HFFc6 (cell line): ENCODE measurements at regions not wholly inside any gene's neighbourhood (a gene's known extent, or its start where the extent isn't known, plus 50 kb on each side); places are given as distances from the start of the nearest gene placed in this dataset.

Source experiments
- DNase-seq: peaks from one replicate; pipeline ENCODE4 v3.0.0-alpha.2; 2018
- H3K27ac Mint-ChIP-seq: 2 replicates; pipeline ENCODE4 v1.8.0; 2020; ENCODE audit warnings: mild to moderate bottlenecking, mixed read lengths
- H3K27me3 Mint-ChIP-seq: 2 replicates; pipeline ENCODE4 v1.8.0; 2021; ENCODE audit warnings: mild to moderate bottlenecking, moderate library complexity, mixed read lengths; ENCODE audit not compliant: insufficient read depth
- H3K36me3 Mint-ChIP-seq: 2 replicates; pipeline ENCODE4 v1.8.0; 2021; ENCODE audit warnings: low read depth, mixed read lengths
- H3K4me1 Mint-ChIP-seq: 2 replicates; pipeline ENCODE4 v1.8.0; 2020; ENCODE audit warnings: low read depth, mixed read lengths
- H3K4me3 Mint-ChIP-seq: 2 replicates; pipeline ENCODE4 v1.8.0; 2020; ENCODE audit warnings: mild to moderate bottlenecking, moderate library complexity, mixed read lengths
- H3K9me3 Mint-ChIP-seq: 2 replicates; pipeline ENCODE4 v1.8.0; 2020; ENCODE audit warnings: mild to moderate bottlenecking, mixed read lengths
- CTCF ChIP-seq: fragments of 200-600 bp; sonication (generic); IDR thresholded peaks from 2 replicates; pipeline ENCODE4 v1.5.0; 2021; ENCODE audit warnings: antibody characterized with exemption, mild to moderate bottlenecking

- Mint-ChIP-seq H3K36me3 (no peaks in the 10 kb centered on the region), H3K9me3 (no peaks in the 10 kb centered on the region), H3K4me1 (peaks cover 6% of the 10 kb centered on the region), H3K27ac (no peak overlapping the region), H3K27me3 (peaks cover 6% of the 10 kb centered on the region), H3K4me3 (no peak overlapping the region)
- DNase-seq = no peak
- TF ChIP-seq CTCF = no peak
Measured at GRCh38 chr7:135840591-135840990, 92.0 kb upstream of the FAM180A start.

- H3K4me1 Mint-ChIP-seq = peaks cover 1% of the 10 kb centered on the region
- DNase-seq = no peak
- TF ChIP-seq CTCF = no peak
- no peak overlapping the region for H3K4me3 Mint-ChIP-seq
- H3K27me3 Mint-ChIP-seq = peaks cover 8% of the 10 kb centered on the region; the same call in 1 of the 2 replicates
- no peaks in the 10 kb centered on the region for H3K36me3 Mint-ChIP-seq
- H3K27ac Mint-ChIP-seq = no peak overlapping the region
- no peaks in the 10 kb centered on the region for H3K9me3 Mint-ChIP-seq
Measured at GRCh38 chr7:135837675-135838074, 89.1 kb upstream of the FAM180A start.

GRCh38 chr7:135834266-135834665, 85.7 kb upstream of the FAM180A start:
- Mint-ChIP-seq H3K4me1 (no peaks in the 10 kb centered on the region), H3K27ac (no peak overlapping the region)
- no peak for TF ChIP-seq CTCF

GRCh38 chr7:135833642-135834041, 85.0 kb upstream of the FAM180A start:
- DNase-seq = no peak
- H3K9me3 Mint-ChIP-seq = no peaks in the 10 kb centered on the region
- no peak for TF ChIP-seq CTCF
- no peak overlapping the region for H3K27ac Mint-ChIP-seq
- no peak overlapping the region for H3K4me3 Mint-ChIP-seq
- no peaks in the 10 kb centered on the region for H3K4me1 Mint-ChIP-seq
- no peaks in the 10 kb centered on the region for H3K36me3 Mint-ChIP-seq
- H3K27me3 Mint-ChIP-seq = peaks cover 15% of the 10 kb centered on the region

More at GRCh38 chr7:135834266-135834665, 85.7 kb upstream of the FAM180A start:
- H3K27me3 Mint-ChIP-seq = peaks cover 9% of the 10 kb centered on the region
- no peaks in the 10 kb centered on the region for H3K9me3 Mint-ChIP-seq
- H3K4me3 Mint-ChIP-seq = no peak overlapping the region
- no peak for DNase-seq
- H3K36me3 Mint-ChIP-seq = no peaks in the 10 kb centered on the region

GRCh38 chr7:135831455-135832195, 83.0 kb upstream of the FAM180A start:
- Mint-ChIP-seq H3K27ac (no peak overlapping the region), H3K4me1 (no peaks in the 10 kb centered on the region), H3K36me3 (no peaks in the 10 kb centered on the region), H3K9me3 (no peaks in the 10 kb centered on the region), H3K27me3 (peaks cover 24% of the 10 kb centered on the region), H3K4me3 (no peak overlapping the region)
- no peak for TF ChIP-seq CTCF
- DNase-seq = no peak
